Motor neuron (in vitro differentiated cells): ENCODE measurements at regions not wholly inside any gene's neighbourhood (a gene's known extent, or its start where the extent isn't known, plus 50 kb on each side); places are given as distances from the start of the nearest gene placed in this dataset.
A peak's percentile ranks its signal among the peaks of the same experiment; 100 is the strongest.

Experiments used
- ATAC-seq, 8 experiments: fragments of 200-7000 bp; cut with Tn5 transposase; replicated peaks in 6 of 8; 2 replicates each; pipeline ENCODE4 v1.8.0; 2021; ENCODE audit warnings: mild to moderate bottlenecking in 8 of 8, moderate library complexity in 8 of 8
- H3K27ac ChIP-seq, 2 donors: fragments of 250-450 bp; sonication (Bioruptor Pico); 2 replicates each; pipeline ENCODE4 v1.9.0; 2021; ENCODE audit warnings: antibody characterized with exemption in 2 of 2, mild to moderate bottlenecking in 2 of 2, moderate library complexity in 1 of 2
- H3K4me1 ChIP-seq, 2 donors: fragments of 250-450 bp; sonication (Bioruptor Pico); replicated peaks in 1 of 2; 2 replicates each; pipeline ENCODE4 v1.6.1; 2021; ENCODE audit warnings: antibody characterized with exemption in 2 of 2, mild to moderate bottlenecking in 2 of 2, moderate library complexity in 1 of 2
- H3K4me3 ChIP-seq, 5 donors: fragments of 250-450 bp; sonication (Bioruptor Pico); 2 replicates each; pipeline ENCODE4 v1.9.0; 2021; ENCODE audit warnings: antibody characterized with exemption in 5 of 5, mild to moderate bottlenecking in 5 of 5, moderate library complexity in 4 of 5
- WGBS, 10 experiments: fragments of 450-650 bp; shearing (Covaris generic); methylation state at CpG; one replicate each; pipeline ENCODE4 v1.0.0; 2022; 5-methylcytosine and 5-hydroxymethylcytosine counted together
- in situ Hi-C, 9 experiments: fragments of 400-800 bp; cut with MboI; loops; one replicate each; pipeline ENCODE4 v1.15.0; 2021; ENCODE audit warnings: low sequenced_read_pairs in 9 of 9, low pct_unique_long_range_greater_than_20kb in 2 of 9; ENCODE audit not compliant: unreplicated experiment in 9 of 9

GRCh38 chr12:87310126-87310525 is 719.1 kb downstream of the C12orf50 start:
- no peak overlapping the region for H3K27ac ChIP-seq
- H3K4me3 ChIP-seq, result no peak overlapping the region
- in situ Hi-C loops, result no loop called here
- no peak for ATAC-seq
- H3K4me1 ChIP-seq, result no peaks in the 10 kb centered on the region
- 0 to 100% (median 90%) methylated on average over 1 of the region's 1 CpG for WGBS, 10 experiments

GRCh38 chr12:87305481-87305880 is 723.7 kb downstream of the C12orf50 start:
- ATAC-seq, result no peak
- in situ Hi-C loops, result no loop called here
- H3K4me1 ChIP-seq, result no peaks in the 10 kb centered on the region
- H3K4me3 ChIP-seq, result no peak overlapping the region
- H3K27ac ChIP-seq, result no peak overlapping the region

GRCh38 chr12:87304406-87304805 is 724.8 kb downstream of the C12orf50 start:
- in situ Hi-C loops, result no loop called here
- no peak for ATAC-seq

GRCh38 chr12:87303396-87304012 is 725.7 kb downstream of the C12orf50 start:
- Histone ChIP-seq H3K4me1 (no peaks in the 10 kb centered on the region), H3K4me3 (no peak overlapping the region), H3K27ac (no peak overlapping the region)
- WGBS, 10 experiments, result 0 to 100% (median 20%) methylated on average over 1 of the region's 1 CpG; no CpG with 5 or more reads in 3 of the 10 experiments
- no peak for ATAC-seq
- in situ Hi-C loops, result no loop called here

More at GRCh38 chr12:87304406-87304805, 724.8 kb downstream of the C12orf50 start:
- H3K4me3 ChIP-seq, result no peak overlapping the region
- WGBS, 10 experiments, result 15 to 100% (median 59%) methylated on average over 1 to 2 of the region's 2 CpGs
- H3K4me1 ChIP-seq, result no peaks in the 10 kb centered on the region
- no peak overlapping the region for H3K27ac ChIP-seq

GRCh38 chr12:87302126-87302745 is 727.0 kb downstream of the C12orf50 start:
- 13 to 100% (median 86%) methylated on average over 2 to 5 of the region's 5 CpGs; no CpG with 5 or more reads in 2 of the 10 experiments for WGBS, 10 experiments
- H3K4me1 ChIP-seq, result no peaks in the 10 kb centered on the region
- H3K27ac ChIP-seq, result no peak overlapping the region
- ATAC-seq, result no peak
- in situ Hi-C loops, result no loop called here
- H3K4me3 ChIP-seq, result no peak overlapping the region

GRCh38 chr12:87290505-87290904 is 738.7 kb downstream of the C12orf50 start:
- no peak overlapping the region for H3K4me3 ChIP-seq

GRCh38 chr12:87283886-87284285 is 745.3 kb downstream of the C12orf50 start:
- Histone ChIP-seq H3K4me3 (no peak overlapping the region), H3K27ac (no peak overlapping the region), H3K4me1 (no peaks in the 10 kb centered on the region)
- in situ Hi-C loops, result no loop called here
- ATAC-seq, result no peak

More at GRCh38 chr12:87290505-87290904, 738.7 kb downstream of the C12orf50 start:
- no peak overlapping the region for H3K27ac ChIP-seq
- in situ Hi-C loops, result no loop called here
- no peaks in the 10 kb centered on the region for H3K4me1 ChIP-seq
- ATAC-seq, result no peak

GRCh38 chr12:87283111-87283510 is 746.1 kb downstream of the C12orf50 start:
- no peaks in the 10 kb centered on the region for H3K4me1 ChIP-seq
- no peak for ATAC-seq
- in situ Hi-C loops, result no loop called here
- H3K4me3 ChIP-seq, result no peak overlapping the region
- H3K27ac ChIP-seq, result no peak overlapping the region

- 10 to 100% (median 100%) methylated on average over 1 of the region's 1 CpG for WGBS, 10 experiments
- in situ Hi-C loops, result no loop called here
- no peak for ATAC-seq
Observed at GRCh38 chr12:87280893-87281292, 748.3 kb downstream of the C12orf50 start.

GRCh38 chr12:87280356-87280755 is 748.8 kb downstream of the C12orf50 start:
- in situ Hi-C loops, result no loop called here
- no peak for ATAC-seq
- Histone ChIP-seq H3K27ac (no peak overlapping the region), H3K4me3 (no peak overlapping the region), H3K4me1 (peaks cover 0 to 6% of the 10 kb centered on the region in 2 donors)
- 0 to 95% (median 52%) methylated on average over 1 to 2 of the region's 2 CpGs; no CpG with 5 or more reads in 2 of the 10 experiments for WGBS, 10 experiments

More at GRCh38 chr12:87280893-87281292, 748.3 kb downstream of the C12orf50 start:
- Histone ChIP-seq H3K4me3 (no peak overlapping the region), H3K4me1 (peaks cover 0 to under 1% of the 10 kb centered on the region in 2 donors), H3K27ac (no peak overlapping the region)

GRCh38 chr12:87274594-87275245 is 754.5 kb downstream of the C12orf50 start:
- peak in 2 of 8 experiments; percentile 22 to 72 for ATAC-seq
- in situ Hi-C loops, result no loop called here
- Histone ChIP-seq H3K4me1 (peaks cover 0 to 6% of the 10 kb centered on the region in 2 donors), H3K27ac (no peak overlapping the region), H3K4me3 (no peak overlapping the region)
- 3 to 80% (median 40%) methylated on average over 3 to 4 of the region's 4 CpGs; no CpG with 5 or more reads in 1 of the 10 experiments for WGBS, 10 experiments

- ATAC-seq, result no peak
- 22 to 100% (median 81%) methylated on average over 1 to 2 of the region's 2 CpGs; no CpG with 5 or more reads in 1 of the 10 experiments for WGBS, 10 experiments
- H3K27ac ChIP-seq, result no peak overlapping the region
- H3K4me3 ChIP-seq, result no peak overlapping the region
- in situ Hi-C loops, result no loop called here
- peaks cover 0 to 6% of the 10 kb centered on the region in 2 donors for H3K4me1 ChIP-seq
Observed at GRCh38 chr12:87272851-87273250, 756.4 kb downstream of the C12orf50 start.

GRCh38 chr12:87270919-87271318 is 758.3 kb downstream of the C12orf50 start:
- in situ Hi-C loops, result no loop called here
- ATAC-seq, result peak in 2 of 8 experiments; percentile 42 to 48
- H3K4me3 ChIP-seq, result no peak overlapping the region
- 0 to 51% (median 38%) methylated on average over 1 to 3 of the region's 3 CpGs for WGBS, 10 experiments
- no peak overlapping the region for H3K27ac ChIP-seq
- peaks cover 0 to 6% of the 10 kb centered on the region in 2 donors for H3K4me1 ChIP-seq
